Activated B cell treated with CpG ODN at 0.5 μM for 24 hours (primary cell): ENCODE measurements at regions not wholly inside any gene's neighbourhood (a gene's known extent, or its start where the extent isn't known, plus 50 kb on each side); places are given as distances from the start of the nearest gene placed in this dataset.
"Not testable (repeated sequence)": the region's sequence is repeated elsewhere in the genome, so short reads cannot be mapped to it uniquely, and the experiment has no call there.

Source experiments
- ATAC-seq: fragments of 200-7000 bp; cut with Tn5 transposase; one replicate; pipeline ENCODE4 v1.10.0; 2021; ENCODE audit warnings: low read depth, mild to moderate bottlenecking, moderate library complexity
- CTCF ChIA-PET: fragments of 350-600 bp; sonication (Branson Sonifier 250); formaldehyde crosslinking; loops from one replicate; lab custom pipeline; 2021; ENCODE audit warnings: antibody characterized with exemption; lab: Charles Lee
- POLR2A ChIA-PET: fragments of 350-600 bp; sonication (Branson Sonifier 250); formaldehyde crosslinking; loops from one replicate; lab custom pipeline; 2021; ENCODE audit warnings: antibody characterized with exemption; lab: Charles Lee
- DNase-seq: peaks from one replicate; pipeline ENCODE4 v3.0.0; 2022
- H3K27ac Mint-ChIP-seq: one replicate; pipeline ENCODE4 v1.8.0; 2020; ENCODE audit warnings: mixed read lengths
- H3K27me3 Mint-ChIP-seq: one replicate; pipeline ENCODE4 v1.8.0; 2021; ENCODE audit warnings: mixed read lengths
- H3K36me3 Mint-ChIP-seq: one replicate; pipeline ENCODE4 v1.8.0; 2021; ENCODE audit warnings: low read depth, mixed read lengths
- H3K4me1 Mint-ChIP-seq: one replicate; pipeline ENCODE4 v1.8.0; 2021; ENCODE audit warnings: mixed read lengths
- H3K4me3 Mint-ChIP-seq: one replicate; pipeline ENCODE4 v1.8.0; 2020; ENCODE audit warnings: mild to moderate bottlenecking, mixed read lengths
- H3K9me3 Mint-ChIP-seq: one replicate; pipeline ENCODE4 v1.8.0; 2020; ENCODE audit warnings: mixed read lengths
- intact Hi-C: fragments of 100-400 bp; cut with micrococcal nuclease; formaldehyde crosslinking; loops from one replicate; pipeline ENCODE4 v1.15.1; 2024
- TF ChIP-seq, protein P1 (sequence below): fragments of 200-600 bp; IDR thresholded peaks from one replicate; pipeline ENCODE4 v1.8.0; 2022; ENCODE audit warnings: antibody characterized with exemption, mild to moderate bottlenecking

DNA sequence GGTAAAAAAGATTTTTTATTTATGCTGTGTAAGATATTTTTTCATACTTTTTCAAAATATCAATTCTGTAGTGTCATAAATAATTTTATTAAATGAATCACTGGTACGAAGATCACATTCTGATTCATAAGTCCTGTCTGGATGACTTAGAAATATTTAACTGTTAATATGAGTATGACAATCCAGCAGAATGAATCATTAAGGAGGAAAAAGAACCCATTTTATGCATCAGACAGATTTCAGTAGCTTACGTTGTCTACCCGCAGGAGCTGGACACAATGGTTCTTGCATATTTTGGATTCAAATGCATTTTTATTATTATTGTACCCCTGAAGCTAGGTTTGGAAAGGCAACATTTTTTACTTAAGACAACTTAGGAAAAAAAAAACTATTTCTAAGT lies 448.9 kb upstream of the TSPY4 start:
- H3K4me3 Mint-ChIP-seq = no peak overlapping the region
- ChIA-PET CTCF (no interaction called here), POLR2A (no interaction called here)
- no peak overlapping the region for H3K27ac Mint-ChIP-seq
- TF ChIP-seq, protein P1, sequence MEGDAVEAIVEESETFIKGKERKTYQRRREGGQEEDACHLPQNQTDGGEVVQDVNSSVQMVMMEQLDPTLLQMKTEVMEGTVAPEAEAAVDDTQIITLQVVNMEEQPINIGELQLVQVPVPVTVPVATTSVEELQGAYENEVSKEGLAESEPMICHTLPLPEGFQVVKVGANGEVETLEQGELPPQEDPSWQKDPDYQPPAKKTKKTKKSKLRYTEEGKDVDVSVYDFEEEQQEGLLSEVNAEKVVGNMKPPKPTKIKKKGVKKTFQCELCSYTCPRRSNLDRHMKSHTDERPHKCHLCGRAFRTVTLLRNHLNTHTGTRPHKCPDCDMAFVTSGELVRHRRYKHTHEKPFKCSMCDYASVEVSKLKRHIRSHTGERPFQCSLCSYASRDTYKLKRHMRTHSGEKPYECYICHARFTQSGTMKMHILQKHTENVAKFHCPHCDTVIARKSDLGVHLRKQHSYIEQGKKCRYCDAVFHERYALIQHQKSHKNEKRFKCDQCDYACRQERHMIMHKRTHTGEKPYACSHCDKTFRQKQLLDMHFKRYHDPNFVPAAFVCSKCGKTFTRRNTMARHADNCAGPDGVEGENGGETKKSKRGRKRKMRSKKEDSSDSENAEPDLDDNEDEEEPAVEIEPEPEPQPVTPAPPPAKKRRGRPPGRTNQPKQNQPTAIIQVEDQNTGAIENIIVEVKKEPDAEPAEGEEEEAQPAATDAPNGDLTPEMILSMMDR = no peak
- intact Hi-C loops = no loop called here
- no peaks in the 10 kb centered on the region for H3K27me3 Mint-ChIP-seq
- no peak for DNase-seq
- H3K9me3 Mint-ChIP-seq = no peaks in the 10 kb centered on the region
- H3K36me3 Mint-ChIP-seq = no peaks in the 10 kb centered on the region
- no peak for ATAC-seq
- no peaks in the 10 kb centered on the region for H3K4me1 Mint-ChIP-seq

DNA sequence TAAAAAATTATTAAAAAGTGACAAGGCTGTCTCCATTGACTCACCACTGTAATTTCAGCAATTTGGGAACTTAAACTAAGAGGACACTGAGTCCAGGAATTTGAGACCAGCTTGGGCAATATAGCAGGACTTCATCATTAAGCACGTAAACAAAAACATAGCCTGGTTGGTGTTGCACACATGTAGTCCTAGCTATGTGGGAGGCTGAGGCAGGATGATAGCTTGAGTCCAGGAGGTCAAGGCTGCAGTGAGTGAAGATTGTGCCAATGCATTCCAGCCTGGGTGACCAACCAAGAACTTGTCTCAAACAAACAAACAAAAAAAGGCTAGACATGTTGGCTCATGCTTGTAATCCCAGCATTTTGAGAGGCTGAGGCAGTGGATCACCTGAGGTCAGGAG lies 439.4 kb upstream of the TSPY4 start:
- ChIA-PET CTCF (no interaction called here), POLR2A (no interaction called here)
- H3K36me3 Mint-ChIP-seq = no peaks in the 10 kb centered on the region
- DNase-seq (no peak), ATAC-seq (no peak)
- H3K27me3 Mint-ChIP-seq = no peaks in the 10 kb centered on the region
- no peak overlapping the region for H3K27ac Mint-ChIP-seq
- H3K4me3 Mint-ChIP-seq = no peak overlapping the region
- TF ChIP-seq, protein P1 = no peak
- H3K9me3 Mint-ChIP-seq = no peaks in the 10 kb centered on the region
- H3K4me1 Mint-ChIP-seq = no peaks in the 10 kb centered on the region
- intact Hi-C loops = no loop called here

DNA sequence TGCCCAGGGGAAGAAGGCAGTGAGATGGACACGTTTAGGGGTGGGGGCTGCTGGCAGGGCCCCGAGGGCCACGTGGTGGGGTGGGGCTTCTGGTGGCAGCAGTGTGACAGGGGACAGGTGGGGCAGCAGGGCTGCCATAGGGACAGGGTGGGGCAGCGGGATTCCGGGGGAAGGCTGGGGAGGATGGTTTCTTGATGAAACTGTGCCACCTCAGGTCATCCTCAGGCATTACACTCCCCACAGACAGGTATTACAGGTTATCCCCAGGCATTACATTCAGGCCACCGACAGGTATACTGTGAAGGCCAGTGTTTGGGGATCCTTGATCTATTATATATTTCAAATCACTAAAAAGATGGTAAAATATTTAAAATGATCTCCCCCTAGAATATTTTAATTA lies 432.1 kb upstream of the TSPY4 start:
- Mint-ChIP-seq H3K27me3 (no peaks in the 10 kb centered on the region), H3K4me3 (no peak overlapping the region), H3K4me1 (no peaks in the 10 kb centered on the region), H3K27ac (no peak overlapping the region), H3K36me3 (no peaks in the 10 kb centered on the region), H3K9me3 (no peaks in the 10 kb centered on the region)
- DNase-seq = no peak
- TF ChIP-seq, protein P1 = no peak
- intact Hi-C loops = loop anchor here (10.0 kb wide), 1 partner anchor 1560 kb away; no protein-coding TSS in a partner anchor
- POLR2A ChIA-PET = no interaction called here
- ATAC-seq = no peak
- CTCF ChIA-PET = no interaction called here

DNA sequence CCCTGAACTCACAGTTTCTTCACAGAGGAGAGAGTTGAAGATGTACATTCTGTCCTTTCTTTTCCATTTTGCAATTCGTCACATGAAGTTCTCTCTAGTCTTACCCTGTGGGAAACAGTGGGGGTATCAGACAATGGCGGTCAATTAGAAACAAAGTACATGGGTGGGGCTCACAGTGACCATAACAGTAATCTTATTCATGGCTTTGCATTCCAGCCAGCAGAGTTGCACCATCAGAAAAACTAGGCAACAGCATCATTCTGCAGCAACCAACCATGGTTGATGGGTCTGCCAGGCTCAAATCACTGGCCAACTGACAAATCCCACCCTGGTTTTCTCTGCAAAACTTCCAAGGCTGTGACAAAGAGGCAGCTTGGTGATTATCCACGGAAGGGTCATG lies 414.7 kb upstream of the TSPY4 start:
- H3K9me3 Mint-ChIP-seq, POLR2A ChIA-PET, H3K4me3 Mint-ChIP-seq, H3K27me3 Mint-ChIP-seq, H3K36me3 Mint-ChIP-seq, CTCF ChIA-PET, H3K4me1 Mint-ChIP-seq, H3K27ac Mint-ChIP-seq, ATAC-seq, DNase-seq, intact Hi-C loops: not testable (repeated sequence)
